Ascending aorta (tissue), 2 donors: ENCODE measurements at regions not wholly inside any gene's neighbourhood (a gene's known extent, or its start where the extent isn't known, plus 50 kb on each side); places are given as distances from the start of the nearest gene placed in this dataset.

Source experiments
- DNase-seq, 2 donors: peaks; one replicate each; pipeline ENCODE4 v3.0.0-alpha.2; 2019; ENCODE audit warnings: low spot score in 2 of 2
- H3K27ac ChIP-seq, 2 donors: fragments of 200-600 bp; sonication (generic); one replicate each; pipeline ENCODE4 v1.5.1; 2016 to 2017; ENCODE audit warnings: mild to moderate bottlenecking in 1 of 2
- H3K27me3 ChIP-seq: fragments of 200-600 bp; sonication (generic); one replicate; pipeline ENCODE4 v1.5.1; 2017
- H3K36me3 ChIP-seq, 2 donors: fragments of 200-600 bp; sonication (generic); one replicate each; pipeline ENCODE4 v1.5.1; 2016
- H3K4me1 ChIP-seq, 2 donors: fragments of 200-600 bp; sonication (generic); one replicate each; pipeline ENCODE4 v1.5.1; 2016 to 2017; ENCODE audit warnings: mild to moderate bottlenecking in 1 of 2
- H3K4me3 ChIP-seq, 2 donors: fragments of 200-600 bp; sonication (generic); one replicate each; pipeline ENCODE4 v1.5.1; 2016 to 2017; ENCODE audit warnings: mild to moderate bottlenecking in 1 of 2
- H3K9me3 ChIP-seq, 2 donors: fragments of 200-600 bp; sonication (generic); one replicate each; pipeline ENCODE4 v1.5.1; 2016
- CTCF ChIP-seq, 3 experiments: fragments of 200-600 bp in 2 of 3; fragments of 450-650 bp in 1 of 3; sonication (generic) in 2 of 3; IDR thresholded peaks; one replicate each; pipeline ENCODE4 v1.5.1; 2016 to 2019; ENCODE audit warnings: antibody characterized with exemption in 3 of 3, mild to moderate bottlenecking in 1 of 3, moderate library complexity in 1 of 3
- intact Hi-C: fragments of 100-400 bp; cut with DNase I; formaldehyde crosslinking; loops from one replicate; pipeline ENCODE4 v1.15.1; 2023

- Histone ChIP-seq H3K36me3 (no peaks in the 10 kb centered on the region), H3K27ac (no peak overlapping the region), H3K4me1 (no peaks in the 10 kb centered on the region), H3K9me3 (no peaks in the 10 kb centered on the region), H3K27me3 (no peaks in the 10 kb centered on the region), H3K4me3 (no peak overlapping the region)
- intact Hi-C loops, result no loop called here
- DNase-seq, result no peak
- TF ChIP-seq CTCF (IDR thresholded peaks at IDR 0.05), result no peak
Measured at GRCh38 chr11:36825251-36825650, 227.2 kb upstream of the RAG2 start.

- H3K27ac ChIP-seq, result no peak overlapping the region
Measured at GRCh38 chr11:36824349-36824748, 226.3 kb upstream of the RAG2 start.

GRCh38 chr11:36822829-36823228, 224.8 kb upstream of the RAG2 start:
- no peak for DNase-seq
- TF ChIP-seq CTCF (IDR thresholded peaks at IDR 0.05), result no peak
- no peaks in the 10 kb centered on the region for H3K4me1 ChIP-seq
- intact Hi-C loops, result no loop called here
- H3K4me3 ChIP-seq, result no peak overlapping the region
- H3K36me3 ChIP-seq, result no peaks in the 10 kb centered on the region
- H3K27ac ChIP-seq, result no peak overlapping the region
- no peaks in the 10 kb centered on the region for H3K27me3 ChIP-seq
- no peaks in the 10 kb centered on the region for H3K9me3 ChIP-seq

More at GRCh38 chr11:36824349-36824748, 226.3 kb upstream of the RAG2 start:
- TF ChIP-seq CTCF (IDR thresholded peaks at IDR 0.05), result no peak
- intact Hi-C loops, result no loop called here
- Histone ChIP-seq H3K9me3 (no peaks in the 10 kb centered on the region), H3K36me3 (no peaks in the 10 kb centered on the region), H3K4me3 (no peak overlapping the region), H3K4me1 (no peaks in the 10 kb centered on the region), H3K27me3 (no peaks in the 10 kb centered on the region)
- no peak for DNase-seq

- Histone ChIP-seq H3K4me1 (no peaks in the 10 kb centered on the region), H3K4me3 (no peak overlapping the region), H3K36me3 (no peaks in the 10 kb centered on the region), H3K27me3 (no peaks in the 10 kb centered on the region), H3K27ac (no peak overlapping the region), H3K9me3 (no peaks in the 10 kb centered on the region)
- intact Hi-C loops, result no loop called here
- DNase-seq, result no peak
- no peak for TF ChIP-seq CTCF (IDR thresholded peaks at IDR 0.05)
Measured at GRCh38 chr11:36818410-36818809, 220.4 kb upstream of the RAG2 start.

- TF ChIP-seq CTCF (IDR thresholded peaks at IDR 0.05), result no peak
- H3K27me3 ChIP-seq, result no peaks in the 10 kb centered on the region
- H3K9me3 ChIP-seq, result no peaks in the 10 kb centered on the region
- intact Hi-C loops, result no loop called here
- DNase-seq, result no peak
- H3K4me1 ChIP-seq, result no peaks in the 10 kb centered on the region
- no peak overlapping the region for H3K27ac ChIP-seq
- no peaks in the 10 kb centered on the region for H3K36me3 ChIP-seq
- H3K4me3 ChIP-seq, result no peak overlapping the region
Measured at GRCh38 chr11:36817336-36817965, 219.4 kb upstream of the RAG2 start.

- Histone ChIP-seq H3K4me3 (no peak overlapping the region), H3K4me1 (no peaks in the 10 kb centered on the region), H3K36me3 (no peaks in the 10 kb centered on the region), H3K27me3 (no peaks in the 10 kb centered on the region), H3K9me3 (no peaks in the 10 kb centered on the region), H3K27ac (no peak overlapping the region)
- intact Hi-C loops, result no loop called here
- no peak for TF ChIP-seq CTCF (IDR thresholded peaks at IDR 0.05)
- DNase-seq, result no peak
Measured at GRCh38 chr11:36809303-36809702, 211.3 kb upstream of the RAG2 start.
